ENCODE measurements at regions not wholly inside any gene's neighbourhood (a gene's known extent, or its start where the extent isn't known, plus 50 kb on each side); places are given as distances from the start of the nearest gene placed in this dataset.

DNA sequence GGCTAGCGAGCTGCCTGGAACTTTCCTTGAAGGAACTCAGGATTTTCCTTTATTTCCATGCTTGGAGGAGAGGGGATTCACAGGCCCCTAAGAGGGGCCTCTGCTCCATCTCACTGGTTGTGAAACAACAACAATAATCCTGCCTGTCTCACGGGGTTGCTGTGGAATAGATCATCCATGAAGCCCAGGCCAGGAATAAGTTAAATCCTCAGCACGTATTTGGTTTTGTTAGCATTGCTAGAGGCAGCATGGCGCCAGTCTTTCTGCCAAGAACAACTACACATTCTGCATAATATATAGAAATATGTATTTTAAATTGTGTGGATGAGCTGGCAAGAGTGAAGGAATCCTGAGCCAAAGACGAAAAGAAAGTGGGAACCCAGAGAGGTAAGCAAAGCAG lies 80.8 kb upstream of the L3MBTL4 start:
- no peak overlapping the region for H3K4me3 ChIP-seq (ENCODE audit: low read length)
- no peaks in the 10 kb centered on the region for H3K36me3 ChIP-seq (ENCODE audit: insufficient read depth, low read length)
- no peaks in the 10 kb centered on the region for H4K20me1 ChIP-seq (ENCODE audit: insufficient read depth)
- H3K9ac ChIP-seq (ENCODE audit: low read length), result no peak overlapping the region
- no peak overlapping the region for H3K4me2 ChIP-seq (ENCODE audit: low read length)
- no peak overlapping the region for H3K27ac ChIP-seq (ENCODE audit: low read length)
- no peaks in the 10 kb centered on the region for H3K9me3 ChIP-seq (ENCODE audit: low read length)
- no peaks in the 10 kb centered on the region for H3F3A ChIP-seq (ENCODE audit: insufficient read depth, low read length, poor library complexity, severe bottlenecking)
- H2AFZ ChIP-seq (ENCODE audit: low read depth, low read length), result no peak overlapping the region
- no peaks in the 10 kb centered on the region for H3K79me2 ChIP-seq (replicated peaks; ENCODE audit: insufficient read depth, low read length)
- TF ChIP-seq, protein P1, sequence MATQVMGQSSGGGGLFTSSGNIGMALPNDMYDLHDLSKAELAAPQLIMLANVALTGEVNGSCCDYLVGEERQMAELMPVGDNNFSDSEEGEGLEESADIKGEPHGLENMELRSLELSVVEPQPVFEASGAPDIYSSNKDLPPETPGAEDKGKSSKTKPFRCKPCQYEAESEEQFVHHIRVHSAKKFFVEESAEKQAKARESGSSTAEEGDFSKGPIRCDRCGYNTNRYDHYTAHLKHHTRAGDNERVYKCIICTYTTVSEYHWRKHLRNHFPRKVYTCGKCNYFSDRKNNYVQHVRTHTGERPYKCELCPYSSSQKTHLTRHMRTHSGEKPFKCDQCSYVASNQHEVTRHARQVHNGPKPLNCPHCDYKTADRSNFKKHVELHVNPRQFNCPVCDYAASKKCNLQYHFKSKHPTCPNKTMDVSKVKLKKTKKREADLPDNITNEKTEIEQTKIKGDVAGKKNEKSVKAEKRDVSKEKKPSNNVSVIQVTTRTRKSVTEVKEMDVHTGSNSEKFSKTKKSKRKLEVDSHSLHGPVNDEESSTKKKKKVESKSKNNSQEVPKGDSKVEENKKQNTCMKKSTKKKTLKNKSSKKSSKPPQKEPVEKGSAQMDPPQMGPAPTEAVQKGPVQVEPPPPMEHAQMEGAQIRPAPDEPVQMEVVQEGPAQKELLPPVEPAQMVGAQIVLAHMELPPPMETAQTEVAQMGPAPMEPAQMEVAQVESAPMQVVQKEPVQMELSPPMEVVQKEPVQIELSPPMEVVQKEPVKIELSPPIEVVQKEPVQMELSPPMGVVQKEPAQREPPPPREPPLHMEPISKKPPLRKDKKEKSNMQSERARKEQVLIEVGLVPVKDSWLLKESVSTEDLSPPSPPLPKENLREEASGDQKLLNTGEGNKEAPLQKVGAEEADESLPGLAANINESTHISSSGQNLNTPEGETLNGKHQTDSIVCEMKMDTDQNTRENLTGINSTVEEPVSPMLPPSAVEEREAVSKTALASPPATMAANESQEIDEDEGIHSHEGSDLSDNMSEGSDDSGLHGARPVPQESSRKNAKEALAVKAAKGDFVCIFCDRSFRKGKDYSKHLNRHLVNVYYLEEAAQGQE (IDR thresholded peaks at IDR 0.05; ENCODE audit: borderline replicate concordance), result no peak
- TF ChIP-seq SMC3 (conservative IDR thresholded peaks at IDR 0.05; ENCODE audit: poor library complexity), result no peak
- TF ChIP-seq EZH2 (IDR thresholded peaks at IDR 0.05; ENCODE audit: borderline replicate concordance, insufficient read depth, low read length, poor library complexity, severe bottlenecking), result no peak
- TF ChIP-seq TAF1 (IDR thresholded peaks at IDR 0.05; ENCODE audit: low read depth), result no peak
- TF ChIP-seq, protein P2, sequence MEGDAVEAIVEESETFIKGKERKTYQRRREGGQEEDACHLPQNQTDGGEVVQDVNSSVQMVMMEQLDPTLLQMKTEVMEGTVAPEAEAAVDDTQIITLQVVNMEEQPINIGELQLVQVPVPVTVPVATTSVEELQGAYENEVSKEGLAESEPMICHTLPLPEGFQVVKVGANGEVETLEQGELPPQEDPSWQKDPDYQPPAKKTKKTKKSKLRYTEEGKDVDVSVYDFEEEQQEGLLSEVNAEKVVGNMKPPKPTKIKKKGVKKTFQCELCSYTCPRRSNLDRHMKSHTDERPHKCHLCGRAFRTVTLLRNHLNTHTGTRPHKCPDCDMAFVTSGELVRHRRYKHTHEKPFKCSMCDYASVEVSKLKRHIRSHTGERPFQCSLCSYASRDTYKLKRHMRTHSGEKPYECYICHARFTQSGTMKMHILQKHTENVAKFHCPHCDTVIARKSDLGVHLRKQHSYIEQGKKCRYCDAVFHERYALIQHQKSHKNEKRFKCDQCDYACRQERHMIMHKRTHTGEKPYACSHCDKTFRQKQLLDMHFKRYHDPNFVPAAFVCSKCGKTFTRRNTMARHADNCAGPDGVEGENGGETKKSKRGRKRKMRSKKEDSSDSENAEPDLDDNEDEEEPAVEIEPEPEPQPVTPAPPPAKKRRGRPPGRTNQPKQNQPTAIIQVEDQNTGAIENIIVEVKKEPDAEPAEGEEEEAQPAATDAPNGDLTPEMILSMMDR (IDR thresholded peaks at IDR 0.05; ENCODE audit: poor library complexity, severe bottlenecking), result no peak
- TF ChIP-seq EP300 (conservative IDR thresholded peaks at IDR 0.05; ENCODE audit: poor library complexity, severe bottlenecking), result no peak
- no peak for TF ChIP-seq POLR2AphosphoS5 (IDR thresholded peaks at IDR 0.05)
- H3K27me3 ChIP-seq (ENCODE audit: insufficient read depth, low read depth, low read length), result no peaks in the 10 kb centered on the region
- no peaks in the 10 kb centered on the region for H3K9me2 ChIP-seq (ENCODE audit: insufficient read depth, low read length)

DNA sequence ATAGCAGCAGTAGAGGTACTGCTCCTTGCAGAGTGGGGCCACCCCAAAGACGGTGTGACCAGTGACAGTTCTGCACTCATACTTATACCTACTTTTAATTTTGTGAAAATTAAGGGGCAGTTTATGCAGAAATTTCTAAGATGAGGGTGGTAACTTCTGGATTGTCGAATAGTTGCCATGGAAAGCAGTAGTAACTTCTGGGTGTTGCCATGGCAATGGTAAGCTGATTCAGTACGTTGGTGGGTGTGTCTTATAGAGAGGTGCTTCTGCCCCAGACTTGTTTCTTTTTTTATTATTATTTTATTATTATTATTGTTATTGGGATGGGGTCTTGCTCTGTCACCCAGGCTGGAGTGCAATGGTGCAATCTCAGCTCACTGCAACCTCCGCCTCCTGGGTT lies 82.8 kb upstream of the L3MBTL4 start:
- H3K4me3 ChIP-seq (ENCODE audit: low read length), result no peak overlapping the region
- H3F3A ChIP-seq (ENCODE audit: insufficient read depth, low read length, poor library complexity, severe bottlenecking), result no peaks in the 10 kb centered on the region
- H3K27me3 ChIP-seq (ENCODE audit: insufficient read depth, low read depth, low read length), result no peaks in the 10 kb centered on the region
- no peak overlapping the region for H3K4me2 ChIP-seq (ENCODE audit: low read length)
- H3K9me2 ChIP-seq (ENCODE audit: insufficient read depth, low read length), result no peaks in the 10 kb centered on the region
- no peak for TF ChIP-seq RAD21 (conservative IDR thresholded peaks at IDR 0.05)
- TF ChIP-seq EZH2 (IDR thresholded peaks at IDR 0.05; ENCODE audit: borderline replicate concordance, insufficient read depth, low read length, poor library complexity, severe bottlenecking), result no peak
- no peak for TF ChIP-seq SMC3 (conservative IDR thresholded peaks at IDR 0.05; ENCODE audit: poor library complexity)
- no peak for TF ChIP-seq TAF1 (IDR thresholded peaks at IDR 0.05; ENCODE audit: low read depth)
- TF ChIP-seq, protein P2 (IDR thresholded peaks at IDR 0.05; ENCODE audit: poor library complexity, severe bottlenecking), result no peak
- TF ChIP-seq MXI1 (conservative IDR thresholded peaks at IDR 0.05; ENCODE audit: poor library complexity, severe bottlenecking), result no peak
- TF ChIP-seq, protein P1 (IDR thresholded peaks at IDR 0.05; ENCODE audit: borderline replicate concordance), result no peak
- no peak for TF ChIP-seq EP300 (conservative IDR thresholded peaks at IDR 0.05; ENCODE audit: poor library complexity, severe bottlenecking)
- TF ChIP-seq POLR2AphosphoS5 (IDR thresholded peaks at IDR 0.05), result no peak
- no peaks in the 10 kb centered on the region for H4K20me1 ChIP-seq (ENCODE audit: insufficient read depth)
- H3K79me2 ChIP-seq (replicated peaks; ENCODE audit: insufficient read depth, low read length), result no peaks in the 10 kb centered on the region
- no peak overlapping the region for H3K9ac ChIP-seq (ENCODE audit: low read length)
- H3K9me3 ChIP-seq (ENCODE audit: low read length), result no peaks in the 10 kb centered on the region
- no peak overlapping the region for H2AFZ ChIP-seq (ENCODE audit: low read depth, low read length)
- H3K27ac ChIP-seq (ENCODE audit: low read length), result no peak overlapping the region
- no peaks in the 10 kb centered on the region for H3K36me3 ChIP-seq (ENCODE audit: insufficient read depth, low read length)

Measured in neural cell (in vitro differentiated cells).